ENCODE measurements at regions not wholly inside any gene's neighbourhood (a gene's known extent, or its start where the extent isn't known, plus 50 kb on each side); places are given as distances from the start of the nearest gene placed in this dataset.

DNA sequence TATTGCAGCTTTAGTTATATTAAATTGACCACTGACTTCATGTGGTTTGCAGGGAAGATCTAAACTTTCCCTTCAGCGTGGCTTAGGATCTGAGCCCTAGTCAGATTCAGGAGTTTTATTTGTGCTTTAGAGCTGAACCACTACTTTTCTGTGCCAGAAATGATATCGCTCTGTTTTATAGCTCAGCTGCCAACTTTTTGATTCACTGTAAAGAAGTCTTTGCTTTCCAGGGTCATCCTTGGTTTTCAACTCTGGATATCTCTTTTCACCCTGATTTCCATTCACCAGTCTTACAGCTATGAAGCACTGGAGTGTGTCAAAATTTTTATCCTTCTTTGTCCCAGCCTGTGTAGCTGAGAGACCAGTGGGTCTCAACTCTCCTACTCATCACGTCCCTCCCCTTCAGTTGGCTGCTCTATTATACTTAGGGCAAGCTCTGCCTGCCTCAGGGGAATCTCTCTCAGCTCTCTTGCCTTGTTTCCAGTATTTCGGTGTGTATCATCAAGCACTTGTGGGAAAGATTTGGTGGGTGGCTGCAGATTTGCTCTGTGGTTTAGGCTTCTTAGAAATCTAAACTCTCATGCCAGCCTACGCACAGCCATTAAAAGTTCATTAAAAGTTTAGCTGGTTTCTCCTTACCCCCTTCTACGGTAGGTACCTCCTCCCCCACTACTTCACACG, 425.5 kb downstream of the TENT5A start:
- TF ChIP-seq, protein P1, sequence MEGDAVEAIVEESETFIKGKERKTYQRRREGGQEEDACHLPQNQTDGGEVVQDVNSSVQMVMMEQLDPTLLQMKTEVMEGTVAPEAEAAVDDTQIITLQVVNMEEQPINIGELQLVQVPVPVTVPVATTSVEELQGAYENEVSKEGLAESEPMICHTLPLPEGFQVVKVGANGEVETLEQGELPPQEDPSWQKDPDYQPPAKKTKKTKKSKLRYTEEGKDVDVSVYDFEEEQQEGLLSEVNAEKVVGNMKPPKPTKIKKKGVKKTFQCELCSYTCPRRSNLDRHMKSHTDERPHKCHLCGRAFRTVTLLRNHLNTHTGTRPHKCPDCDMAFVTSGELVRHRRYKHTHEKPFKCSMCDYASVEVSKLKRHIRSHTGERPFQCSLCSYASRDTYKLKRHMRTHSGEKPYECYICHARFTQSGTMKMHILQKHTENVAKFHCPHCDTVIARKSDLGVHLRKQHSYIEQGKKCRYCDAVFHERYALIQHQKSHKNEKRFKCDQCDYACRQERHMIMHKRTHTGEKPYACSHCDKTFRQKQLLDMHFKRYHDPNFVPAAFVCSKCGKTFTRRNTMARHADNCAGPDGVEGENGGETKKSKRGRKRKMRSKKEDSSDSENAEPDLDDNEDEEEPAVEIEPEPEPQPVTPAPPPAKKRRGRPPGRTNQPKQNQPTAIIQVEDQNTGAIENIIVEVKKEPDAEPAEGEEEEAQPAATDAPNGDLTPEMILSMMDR (IDR thresholded peaks at IDR 0.05): no peak
- TF ChIP-seq POLR2A (IDR thresholded peaks at IDR 0.05; ENCODE audit: low read depth) (no peak), POLR2AphosphoS5 (IDR thresholded peaks at IDR 0.05) (no peak), EP300 (IDR thresholded peaks at IDR 0.05) (no peak)

All from esophagus muscularis mucosa (tissue), 4 donors.